Testis (tissue), 2 donors: ENCODE measurements at regions not wholly inside any gene's neighbourhood (a gene's known extent, or its start where the extent isn't known, plus 50 kb on each side); places are given as distances from the start of the nearest gene placed in this dataset.

Source experiments
- DNase-seq: peaks from one replicate; pipeline ENCODE4 v3.0.0-alpha.2; 2019
- H3K27ac ChIP-seq, 2 donors: fragments of 200-600 bp; sonication (generic); one replicate each; pipeline ENCODE4 v1.5.1; 2019
- H3K27me3 ChIP-seq: fragments of 200-600 bp; sonication (generic); one replicate; pipeline ENCODE4 v1.5.1; 2019
- H3K36me3 ChIP-seq: fragments of 200-600 bp; sonication (generic); one replicate; pipeline ENCODE4 v1.5.1; 2017; ENCODE audit warnings: low read depth; ENCODE audit errors: missing control alignments
- H3K4me1 ChIP-seq: fragments of 200-600 bp; sonication (generic); one replicate; pipeline ENCODE4 v1.5.1; 2019
- H3K4me3 ChIP-seq, 2 donors: fragments of 200-600 bp; sonication (generic); one replicate each; pipeline ENCODE4 v1.5.1; 2017 to 2019
- H3K9me3 ChIP-seq: fragments of 200-600 bp; sonication (generic); one replicate; pipeline ENCODE4 v1.5.1; 2017
- CTCF ChIP-seq, 3 experiments: fragments of 450-650 bp in 2 of 3; fragments of 200-600 bp in 1 of 3; sonication (generic) in 1 of 3; IDR thresholded peaks; one replicate each; pipeline ENCODE4 v1.5.1; 2016 to 2019; ENCODE audit warnings: antibody characterized with exemption in 3 of 3, mild to moderate bottlenecking in 2 of 3, moderate library complexity in 1 of 3
- POLR2A ChIP-seq: fragments of 450-650 bp; IDR thresholded peaks from one replicate; pipeline ENCODE4 v1.6.1; 2017; ENCODE audit warnings: antibody characterized with exemption, mild to moderate bottlenecking, moderate library complexity
- WGBS, 2 donors: methylation state at CpG; one replicate each; pipeline ENCODE4 v1.1.5; 2018; 5-methylcytosine and 5-hydroxymethylcytosine counted together
- intact Hi-C: fragments of 100-400 bp; cut with DNase I; formaldehyde crosslinking; loops from one replicate; pipeline ENCODE4 v1.15.1; 2023; ENCODE audit warnings: low total_unique reads

- 54 to 55% methylated on average over 2 of the region's 2 CpGs for WGBS, 2 donors
Observed at GRCh38 chr17:15048381-15048780, 216.7 kb downstream of the PMP22 start.

GRCh38 chr17:15042311-15042710 is 222.8 kb downstream of the PMP22 start:
- no peaks in the 10 kb centered on the region for H3K27me3 ChIP-seq
- intact Hi-C loops: no loop called here
- DNase-seq: no peak
- no peak overlapping the region for H3K4me3 ChIP-seq
- H3K9me3 ChIP-seq: no peaks in the 10 kb centered on the region
- no peak overlapping the region for H3K27ac ChIP-seq
- TF ChIP-seq POLR2A (no peak), CTCF (IDR thresholded peaks at IDR 0.05) (no peak)
- 88 to 89% methylated on average over 6 of the region's 6 CpGs for WGBS, 2 donors
- H3K36me3 ChIP-seq: no peaks in the 10 kb centered on the region
- H3K4me1 ChIP-seq: no peaks in the 10 kb centered on the region

More at GRCh38 chr17:15048381-15048780, 216.7 kb downstream of the PMP22 start:
- no peak overlapping the region for H3K4me3 ChIP-seq
- H3K4me1 ChIP-seq: no peaks in the 10 kb centered on the region
- no peaks in the 10 kb centered on the region for H3K27me3 ChIP-seq
- no peak for DNase-seq
- TF ChIP-seq CTCF (IDR thresholded peaks at IDR 0.05) (no peak), POLR2A (no peak)
- no peak overlapping the region for H3K27ac ChIP-seq
- H3K9me3 ChIP-seq: no peaks in the 10 kb centered on the region
- H3K36me3 ChIP-seq: no peaks in the 10 kb centered on the region
- intact Hi-C loops: no loop called here

GRCh38 chr17:15039366-15039765 is 225.8 kb downstream of the PMP22 start:
- no peak overlapping the region for H3K4me3 ChIP-seq
- H3K27ac ChIP-seq: no peak overlapping the region
- no peaks in the 10 kb centered on the region for H3K27me3 ChIP-seq
- intact Hi-C loops: no loop called here
- no peaks in the 10 kb centered on the region for H3K36me3 ChIP-seq
- no peak for DNase-seq
- no peaks in the 10 kb centered on the region for H3K9me3 ChIP-seq
- H3K4me1 ChIP-seq: no peaks in the 10 kb centered on the region
- TF ChIP-seq POLR2A: no peak
- no peak for TF ChIP-seq CTCF (IDR thresholded peaks at IDR 0.05)
- WGBS, 2 donors: 90% methylated on average over 1 of the region's 1 CpG

- DNase-seq: no peak
- 48 to 73% methylated on average over 5 of the region's 5 CpGs for WGBS, 2 donors
- H3K27me3 ChIP-seq: no peaks in the 10 kb centered on the region
- intact Hi-C loops: no loop called here
- H3K9me3 ChIP-seq: no peaks in the 10 kb centered on the region
- TF ChIP-seq CTCF (IDR thresholded peaks at IDR 0.05) (no peak), POLR2A (no peak)
- no peak overlapping the region for H3K27ac ChIP-seq
- H3K4me1 ChIP-seq: no peaks in the 10 kb centered on the region
- no peaks in the 10 kb centered on the region for H3K36me3 ChIP-seq
- H3K4me3 ChIP-seq: no peak overlapping the region
Observed at GRCh38 chr17:15038656-15039055, 226.5 kb downstream of the PMP22 start.

GRCh38 chr17:15036238-15036637 is 228.9 kb downstream of the PMP22 start:
- no peaks in the 10 kb centered on the region for H3K27me3 ChIP-seq
- no peaks in the 10 kb centered on the region for H3K4me1 ChIP-seq
- H3K9me3 ChIP-seq: no peaks in the 10 kb centered on the region
- WGBS, 2 donors: 72 to 85% methylated on average over 8 of the region's 8 CpGs
- intact Hi-C loops: no loop called here
- H3K4me3 ChIP-seq: no peak overlapping the region
- no peaks in the 10 kb centered on the region for H3K36me3 ChIP-seq
- DNase-seq: no peak
- TF ChIP-seq POLR2A (no peak), CTCF (IDR thresholded peaks at IDR 0.05) (no peak)
- no peak overlapping the region for H3K27ac ChIP-seq
